Ascending aorta (tissue), 2 donors: ENCODE measurements at regions not wholly inside any gene's neighbourhood (a gene's known extent, or its start where the extent isn't known, plus 50 kb on each side); places are given as distances from the start of the nearest gene placed in this dataset.

Experiments used
- DNase-seq, 2 donors: peaks; one replicate each; pipeline ENCODE4 v3.0.0-alpha.2; 2019; ENCODE audit warnings: low spot score in 2 of 2
- H3K27ac ChIP-seq, 2 donors: fragments of 200-600 bp; sonication (generic); one replicate each; pipeline ENCODE4 v1.5.1; 2016 to 2017; ENCODE audit warnings: mild to moderate bottlenecking in 1 of 2
- H3K27me3 ChIP-seq: fragments of 200-600 bp; sonication (generic); one replicate; pipeline ENCODE4 v1.5.1; 2017
- H3K36me3 ChIP-seq, 2 donors: fragments of 200-600 bp; sonication (generic); one replicate each; pipeline ENCODE4 v1.5.1; 2016
- H3K4me1 ChIP-seq, 2 donors: fragments of 200-600 bp; sonication (generic); one replicate each; pipeline ENCODE4 v1.5.1; 2016 to 2017; ENCODE audit warnings: mild to moderate bottlenecking in 1 of 2
- H3K4me3 ChIP-seq, 2 donors: fragments of 200-600 bp; sonication (generic); one replicate each; pipeline ENCODE4 v1.5.1; 2016 to 2017; ENCODE audit warnings: mild to moderate bottlenecking in 1 of 2
- H3K9me3 ChIP-seq, 2 donors: fragments of 200-600 bp; sonication (generic); one replicate each; pipeline ENCODE4 v1.5.1; 2016
- intact Hi-C: fragments of 100-400 bp; cut with DNase I; formaldehyde crosslinking; loops from one replicate; pipeline ENCODE4 v1.15.1; 2023
- TF ChIP-seq, protein P1 (sequence below), 3 experiments: fragments of 200-600 bp in 2 of 3; fragments of 450-650 bp in 1 of 3; sonication (generic) in 2 of 3; IDR thresholded peaks; one replicate each; pipeline ENCODE4 v1.5.1; 2016 to 2019; ENCODE audit warnings: antibody characterized with exemption in 3 of 3, mild to moderate bottlenecking in 1 of 3, moderate library complexity in 1 of 3

DNA sequence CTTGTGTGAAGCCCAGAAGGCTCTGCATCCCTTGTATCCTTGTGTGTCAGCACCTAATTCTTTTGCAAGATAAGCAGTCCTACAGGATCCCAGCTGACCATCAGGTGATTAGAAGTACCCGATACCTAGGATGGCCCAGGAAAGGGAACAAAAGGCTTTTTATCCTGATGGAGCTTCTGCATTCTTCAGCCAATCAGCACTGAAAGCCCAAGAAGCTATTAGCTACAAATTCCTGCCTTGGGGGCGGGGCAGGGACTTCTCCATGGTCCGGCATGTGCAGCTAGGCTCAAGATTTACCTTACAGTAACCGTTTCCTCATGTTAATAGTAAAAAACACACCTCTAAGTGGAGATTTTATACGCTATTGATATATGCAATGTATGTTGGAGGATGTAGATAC lies 264.6 kb upstream of the THUMPD2 start:
- Histone ChIP-seq H3K4me3 (no peak overlapping the region), H3K27me3 (no peaks in the 10 kb centered on the region), H3K9me3 (no peaks in the 10 kb centered on the region), H3K36me3 (no peaks in the 10 kb centered on the region), H3K4me1 (no peaks in the 10 kb centered on the region), H3K27ac (no peak overlapping the region)
- intact Hi-C loops = no loop called here
- DNase-seq = no peak
- TF ChIP-seq, protein P1, sequence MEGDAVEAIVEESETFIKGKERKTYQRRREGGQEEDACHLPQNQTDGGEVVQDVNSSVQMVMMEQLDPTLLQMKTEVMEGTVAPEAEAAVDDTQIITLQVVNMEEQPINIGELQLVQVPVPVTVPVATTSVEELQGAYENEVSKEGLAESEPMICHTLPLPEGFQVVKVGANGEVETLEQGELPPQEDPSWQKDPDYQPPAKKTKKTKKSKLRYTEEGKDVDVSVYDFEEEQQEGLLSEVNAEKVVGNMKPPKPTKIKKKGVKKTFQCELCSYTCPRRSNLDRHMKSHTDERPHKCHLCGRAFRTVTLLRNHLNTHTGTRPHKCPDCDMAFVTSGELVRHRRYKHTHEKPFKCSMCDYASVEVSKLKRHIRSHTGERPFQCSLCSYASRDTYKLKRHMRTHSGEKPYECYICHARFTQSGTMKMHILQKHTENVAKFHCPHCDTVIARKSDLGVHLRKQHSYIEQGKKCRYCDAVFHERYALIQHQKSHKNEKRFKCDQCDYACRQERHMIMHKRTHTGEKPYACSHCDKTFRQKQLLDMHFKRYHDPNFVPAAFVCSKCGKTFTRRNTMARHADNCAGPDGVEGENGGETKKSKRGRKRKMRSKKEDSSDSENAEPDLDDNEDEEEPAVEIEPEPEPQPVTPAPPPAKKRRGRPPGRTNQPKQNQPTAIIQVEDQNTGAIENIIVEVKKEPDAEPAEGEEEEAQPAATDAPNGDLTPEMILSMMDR (IDR thresholded peaks at IDR 0.05) = no peak

DNA sequence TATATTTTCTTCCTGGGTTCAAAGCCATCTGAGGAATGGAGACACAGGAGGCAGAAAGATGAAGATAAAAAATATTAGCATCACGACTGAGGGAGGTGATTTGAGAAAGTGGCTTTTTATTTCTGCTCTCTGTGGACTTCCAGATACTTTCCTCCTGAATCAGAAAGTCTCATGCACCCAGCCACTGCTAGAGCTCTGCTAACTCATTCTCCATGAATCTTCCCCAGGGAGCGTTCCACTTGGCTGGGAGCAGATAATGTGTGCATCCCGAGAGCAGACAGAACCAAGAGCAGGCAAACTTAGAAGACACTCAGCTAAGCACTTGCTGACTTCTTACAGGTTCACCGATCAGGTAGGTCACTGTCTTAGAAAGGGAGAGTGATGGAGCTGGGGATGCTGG lies 264.1 kb upstream of the THUMPD2 start:
- H3K36me3 ChIP-seq = no peaks in the 10 kb centered on the region
- no peaks in the 10 kb centered on the region for H3K27me3 ChIP-seq
- no peaks in the 10 kb centered on the region for H3K4me1 ChIP-seq
- no peak for DNase-seq
- TF ChIP-seq, protein P1 (IDR thresholded peaks at IDR 0.05) = no peak
- H3K27ac ChIP-seq = no peak overlapping the region
- intact Hi-C loops = no loop called here
- H3K4me3 ChIP-seq = no peak overlapping the region
- H3K9me3 ChIP-seq = no peaks in the 10 kb centered on the region

DNA sequence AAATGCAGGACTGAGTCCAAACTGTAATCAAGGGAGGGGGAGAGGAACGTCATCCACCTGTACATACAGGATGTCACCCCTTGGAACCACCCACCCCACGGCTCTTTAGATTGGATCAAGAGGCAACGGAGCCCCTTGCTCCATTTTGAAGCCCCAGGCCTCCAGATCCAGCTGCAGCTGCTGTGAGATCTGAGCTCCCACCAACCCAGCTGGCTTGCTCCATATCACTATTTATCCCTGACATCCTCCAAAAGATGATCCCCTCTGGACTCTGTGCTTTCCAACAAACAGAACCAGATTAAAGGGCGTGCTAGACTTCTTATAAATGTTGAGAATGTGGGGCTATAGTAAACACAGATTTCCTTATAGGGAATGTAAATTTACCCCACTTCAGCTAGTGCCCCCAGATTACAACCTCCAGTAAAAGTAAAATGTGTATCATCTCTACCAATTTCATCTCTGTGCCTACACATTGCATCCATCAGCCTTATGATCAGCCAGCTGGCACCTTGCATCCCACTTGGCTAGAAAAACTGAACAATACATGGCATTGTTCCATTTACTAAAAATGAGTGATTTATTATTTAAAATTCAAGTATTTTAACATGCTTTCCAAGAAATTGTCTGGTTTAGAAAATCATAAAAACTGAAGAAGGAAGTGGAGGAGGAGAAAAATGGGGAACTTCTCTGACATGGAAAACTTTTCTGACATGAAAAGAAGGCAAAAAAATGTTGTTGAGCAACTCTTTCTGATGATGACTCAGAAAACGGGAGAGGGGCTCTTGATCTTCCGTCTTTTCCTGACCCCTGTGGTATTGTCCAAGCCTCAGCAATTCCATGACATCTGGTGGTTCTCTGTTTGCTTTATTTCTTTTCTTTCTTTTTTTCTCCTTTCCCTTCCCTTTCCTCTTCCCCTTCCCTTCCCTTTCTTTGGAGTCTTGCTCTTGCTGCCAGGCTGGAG lies 262.6 kb upstream of the THUMPD2 start:
- intact Hi-C loops = no loop called here

DNA sequence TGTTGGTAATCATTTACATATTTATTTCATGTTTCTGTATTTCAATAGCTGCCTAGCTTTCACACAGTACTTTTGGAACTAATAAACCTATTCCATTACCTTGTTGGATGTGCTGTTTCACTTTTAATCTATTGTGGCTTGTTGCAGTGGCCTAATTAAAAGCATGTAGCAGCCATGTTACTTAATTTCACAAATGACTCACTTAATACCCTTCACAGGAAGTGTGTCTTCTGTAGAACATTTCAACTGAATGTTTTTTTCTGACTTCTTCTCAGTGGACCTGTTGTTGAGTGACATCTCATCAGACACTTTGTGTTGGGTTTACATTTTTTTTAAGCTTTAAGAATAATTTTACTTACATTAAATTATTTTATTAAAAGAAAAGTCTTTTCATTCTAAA lies 260.5 kb upstream of the THUMPD2 start:
- no peaks in the 10 kb centered on the region for H3K27me3 ChIP-seq
- H3K27ac ChIP-seq = no peak overlapping the region
- no peaks in the 10 kb centered on the region for H3K9me3 ChIP-seq
- TF ChIP-seq, protein P1 (IDR thresholded peaks at IDR 0.05) = no peak
- H3K4me1 ChIP-seq = no peaks in the 10 kb centered on the region
- no peak for DNase-seq
- intact Hi-C loops = no loop called here
- no peaks in the 10 kb centered on the region for H3K36me3 ChIP-seq
- no peak overlapping the region for H3K4me3 ChIP-seq

More for the DNA sequence above, 262.6 kb upstream of the THUMPD2 start:
- Histone ChIP-seq H3K27me3 (no peaks in the 10 kb centered on the region), H3K9me3 (no peaks in the 10 kb centered on the region), H3K36me3 (no peaks in the 10 kb centered on the region), H3K4me1 (no peaks in the 10 kb centered on the region), H3K4me3 (no peak overlapping the region), H3K27ac (no peak overlapping the region)
- no peak for DNase-seq
- TF ChIP-seq, protein P1 (IDR thresholded peaks at IDR 0.05) = no peak

DNA sequence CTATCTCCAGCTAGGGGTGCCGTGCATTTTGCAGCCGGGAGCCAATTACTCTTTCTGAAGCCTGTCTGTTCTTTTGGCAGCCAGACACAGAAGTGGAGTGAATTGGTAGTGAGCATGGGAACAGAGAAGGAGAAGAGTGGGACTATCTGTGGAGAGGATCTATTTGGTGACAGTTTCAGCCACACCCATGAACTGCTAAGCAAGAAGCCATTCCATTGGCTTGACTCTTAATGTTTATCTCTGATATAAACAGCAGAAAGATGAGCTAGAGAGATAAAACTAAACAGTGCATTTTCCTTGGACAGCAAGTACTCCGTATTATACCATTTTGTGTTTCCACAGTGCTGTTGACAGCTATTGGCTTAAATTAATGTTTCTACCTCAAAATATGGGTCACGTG lies 259.6 kb upstream of the THUMPD2 start:
- H3K36me3 ChIP-seq = no peaks in the 10 kb centered on the region
- no peaks in the 10 kb centered on the region for H3K4me1 ChIP-seq
- H3K9me3 ChIP-seq = no peaks in the 10 kb centered on the region
- H3K27me3 ChIP-seq = no peaks in the 10 kb centered on the region
- H3K27ac ChIP-seq = no peak overlapping the region
- TF ChIP-seq, protein P1 (IDR thresholded peaks at IDR 0.05) = no peak
- no peak for DNase-seq
- intact Hi-C loops = no loop called here
- no peak overlapping the region for H3K4me3 ChIP-seq
